ENCODE measurements at regions not wholly inside any gene's neighbourhood (a gene's known extent, or its start where the extent isn't known, plus 50 kb on each side); places are given as distances from the start of the nearest gene placed in this dataset.

GRCh38 chr1:185530215-185530614 lies 204.0 kb upstream of the HMCN1 start:
- no peaks in the 10 kb centered on the region for H4K20me1 ChIP-seq (ENCODE audit: control insufficient read depth, insufficient read depth, insufficient read length)
- no peak overlapping the region for H3K14ac ChIP-seq (ENCODE audit: insufficient read depth, low read length)
- H2BK120ac ChIP-seq (ENCODE audit: low read depth, low read length, poor library complexity, severe bottlenecking) = no peak overlapping the region
- WGBS (ENCODE audit: extremely low coverage, insufficient read length, low lambda C conversion rate) = no CpG with 5 or more reads among the region's 3 CpGs
- H2BK20ac ChIP-seq (ENCODE audit: low read depth, low read length, poor library complexity, severe bottlenecking) = no peak overlapping the region
- H3K79me1 ChIP-seq (ENCODE audit: insufficient read depth, low read depth, low read length, poor library complexity, severe bottlenecking) = no peaks in the 10 kb centered on the region
- H2BK12ac ChIP-seq (ENCODE audit: insufficient read length, low read depth, low read length) = no peak overlapping the region
- H3K27me3 Mint-ChIP-seq (ENCODE audit: low read depth) = no peaks in the 10 kb centered on the region; the same call in 1 of the 2 replicates
- H3K18ac ChIP-seq (ENCODE audit: insufficient read length, low read depth, low read length) = no peak overlapping the region
- no peaks in the 10 kb centered on the region; a peak in 2 of 7 replicates for H3K36me3 Mint-ChIP-seq (ENCODE audit: insufficient read depth in 1 of 3, low read depth in 3 of 3)
- H3K27ac ChIP-seq (ENCODE audit: insufficient read length, low read depth, low read length) = no peak overlapping the region
- no peak overlapping the region for H2AK5ac ChIP-seq (ENCODE audit: insufficient read length, low read length)
- no peak overlapping the region for H4K91ac ChIP-seq (ENCODE audit: insufficient read length, low read depth, low read length)
- no peaks in the 10 kb centered on the region for H3K79me2 ChIP-seq (ENCODE audit: insufficient read depth, low read length)
- H3K56ac ChIP-seq (ENCODE audit: insufficient read length, low read depth, low read length) = no peak overlapping the region
- peaks cover 14 to 17% of the 10 kb centered on the region in 2 experiments for H3K4me1 Mint-ChIP-seq
- no peak for DNase-seq
- H4K5ac ChIP-seq (ENCODE audit: insufficient read length, low read depth, low read length) = no peak overlapping the region
- H3K27ac Mint-ChIP-seq = no peak overlapping the region
- peaks cover 11% of the 10 kb centered on the region; the same call in 1 of the 2 replicates for H3K4me1 ChIP-seq (ENCODE audit: insufficient read depth, low read length)
- H4K8ac ChIP-seq (replicated peaks; ENCODE audit: insufficient read length, low read depth, low read length) = no peak overlapping the region
- 0 out of 5 replicates have a peak, but pooled peaks cover 0 to 3% of the 10 kb centered on the region in 2 experiments for H3K9me3 Mint-ChIP-seq
- H3K9me3 ChIP-seq (ENCODE audit: control insufficient read depth, low read depth, low read length) = no peaks in the 10 kb centered on the region
- H3K23ac ChIP-seq (ENCODE audit: insufficient read length, low read depth, low read length) = no peak overlapping the region
- H3K23me2 ChIP-seq (ENCODE audit: insufficient read length, low read depth, low read length, poor library complexity, severe bottlenecking) = no peaks in the 10 kb centered on the region
- H2AFZ ChIP-seq (ENCODE audit: low read length) = no peak overlapping the region
- H3K9ac ChIP-seq (ENCODE audit: extremely low read depth, insufficient read length, low read length) = no peak overlapping the region
- H2BK15ac ChIP-seq (ENCODE audit: low read depth, low read length) = no peak overlapping the region
- H2BK5ac ChIP-seq (ENCODE audit: insufficient read length, low read length) = no peak overlapping the region
- TF ChIP-seq CTCF (conservative IDR thresholded peaks at IDR 0.05) = no peak
- no peak overlapping the region for H3K4me3 Mint-ChIP-seq
- no peak overlapping the region for H3K4ac ChIP-seq (ENCODE audit: low read depth, low read length)
- no peaks in the 10 kb centered on the region for H3K27me3 ChIP-seq (ENCODE audit: insufficient read depth, low read length)
- H3K4me2 ChIP-seq (ENCODE audit: insufficient read depth, insufficient read length, low read length) = no peak overlapping the region
- H3T11ph ChIP-seq (ENCODE audit: low read length) = no peak overlapping the region

All from H9 (cell line).